MG63 (cell line): ENCODE measurements at regions not wholly inside any gene's neighbourhood (a gene's known extent, or its start where the extent isn't known, plus 50 kb on each side); places are given as distances from the start of the nearest gene placed in this dataset.

Experiments
- DNase-seq: peaks from one replicate; pipeline ENCODE4 v3.0.0-alpha.2; 2020
- H3K27me3 ChIP-seq: fragments of 250-450 bp; sonication (Bioruptor Pico); 2 replicates; pipeline ENCODE4 v1.5.1; 2020; ENCODE audit warnings: mild to moderate bottlenecking, moderate library complexity
- H3K36me3 ChIP-seq: fragments of 250-450 bp; sonication (Bioruptor Pico); 2 replicates; pipeline ENCODE4 v1.5.1; 2020; ENCODE audit warnings: mild to moderate bottlenecking, moderate library complexity
- H3K4me3 ChIP-seq: fragments of 250-450 bp; sonication (Bioruptor Pico); 2 replicates; pipeline ENCODE4 v1.5.1; 2020; ENCODE audit warnings: mild to moderate bottlenecking, moderate library complexity
- H3K9me3 ChIP-seq: fragments of 250-450 bp; sonication (Bioruptor Pico); 2 replicates; pipeline ENCODE4 v1.5.1; 2020; ENCODE audit warnings: mild to moderate bottlenecking, moderate library complexity

DNA sequence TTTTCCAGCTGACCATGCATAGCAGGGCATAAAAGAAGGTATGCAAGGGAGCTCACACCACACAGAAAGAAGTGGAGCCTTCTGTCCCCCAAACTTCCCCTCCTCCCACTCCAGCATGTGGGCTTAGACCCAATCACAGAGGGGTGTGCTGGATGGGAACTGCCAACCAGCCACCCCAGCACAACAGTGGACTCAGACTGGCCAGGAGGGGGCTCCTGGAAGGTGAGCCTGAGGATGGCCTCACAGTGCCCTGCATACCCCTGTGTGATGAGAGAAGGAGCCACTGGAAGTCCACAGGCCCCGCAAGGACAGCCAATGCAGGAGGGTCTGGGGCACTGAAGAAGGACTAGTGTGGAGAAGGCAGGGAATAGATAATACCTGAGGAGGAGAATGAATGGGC lies 106.9 kb upstream of the SERP2 start:
- DNase-seq: no peak
- H3K36me3 ChIP-seq: no peaks in the 10 kb centered on the region
- H3K27me3 ChIP-seq: no peaks in the 10 kb centered on the region
- H3K9me3 ChIP-seq: no peaks in the 10 kb centered on the region; the same call in 1 of the 2 replicates
- no peak overlapping the region for H3K4me3 ChIP-seq

DNA sequence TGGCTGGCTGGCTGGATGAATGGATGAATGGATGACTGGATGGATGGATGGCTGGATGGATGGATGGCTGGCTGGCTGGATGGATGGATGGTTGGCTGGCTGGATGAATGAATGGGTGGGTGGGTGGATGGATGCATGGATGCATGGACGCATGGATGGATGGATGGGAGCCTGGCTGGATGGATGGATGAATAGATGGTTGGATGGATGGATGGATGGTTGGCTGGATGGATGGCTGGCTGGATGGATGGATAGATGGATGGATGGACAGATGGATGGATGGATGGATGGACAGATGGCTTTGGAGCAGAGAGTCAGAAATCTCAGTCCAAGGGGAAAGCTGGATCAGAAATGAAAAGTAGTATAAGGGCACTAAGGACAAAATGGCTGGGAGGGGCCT lies 106.4 kb upstream of the SERP2 start:
- Histone ChIP-seq H3K4me3 (no peak overlapping the region), H3K9me3 (no peaks in the 10 kb centered on the region; the same call in 1 of the 2 replicates), H3K27me3 (no peaks in the 10 kb centered on the region), H3K36me3 (no peaks in the 10 kb centered on the region)
- no peak for DNase-seq

DNA sequence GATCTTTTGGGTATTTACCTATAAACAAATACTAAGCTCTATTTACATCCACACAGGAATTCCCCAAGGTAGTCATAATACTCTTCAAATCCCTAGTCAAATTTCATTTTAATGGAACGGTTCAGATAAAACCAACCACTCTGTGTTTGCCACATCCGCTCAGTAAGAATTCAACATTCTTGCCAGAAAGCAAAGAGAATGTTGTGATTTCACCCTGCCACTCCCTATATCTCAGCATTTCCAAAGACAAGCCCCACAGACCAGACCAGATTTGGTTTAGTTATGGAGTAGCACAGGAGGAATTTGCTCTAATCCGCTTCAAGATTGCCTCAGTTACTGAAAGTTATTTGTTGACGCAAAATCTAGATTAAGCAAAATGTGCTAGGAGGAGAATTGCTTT lies 105.6 kb upstream of the SERP2 start:
- H3K4me3 ChIP-seq: no peak overlapping the region
- no peaks in the 10 kb centered on the region for H3K27me3 ChIP-seq
- H3K36me3 ChIP-seq: no peaks in the 10 kb centered on the region
- DNase-seq: peak; percentile 62
- no peaks in the 10 kb centered on the region; the same call in 1 of the 2 replicates for H3K9me3 ChIP-seq

DNA sequence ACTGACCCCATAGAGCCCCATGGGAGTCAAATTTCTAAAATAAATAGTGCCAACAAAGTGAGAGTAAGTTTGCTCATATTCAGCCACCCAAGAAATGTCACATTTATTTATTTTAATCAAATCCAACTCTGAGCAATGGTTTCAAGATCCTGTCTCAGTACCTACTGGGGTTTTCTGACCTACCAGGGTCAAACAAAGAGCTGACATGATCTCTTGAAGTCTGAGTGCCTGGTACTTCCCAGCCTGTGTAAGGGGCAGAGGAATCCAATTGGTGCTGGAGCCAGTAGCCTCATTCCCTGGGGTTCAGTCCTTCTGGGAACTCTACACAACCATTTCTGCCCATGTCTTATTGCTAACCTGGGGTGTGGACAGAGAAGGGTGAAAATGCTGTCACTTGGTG lies 104.6 kb upstream of the SERP2 start:
- Histone ChIP-seq H3K27me3 (no peaks in the 10 kb centered on the region), H3K4me3 (no peak overlapping the region), H3K9me3 (no peaks in the 10 kb centered on the region; the same call in 1 of the 2 replicates), H3K36me3 (no peaks in the 10 kb centered on the region)
- no peak for DNase-seq

DNA sequence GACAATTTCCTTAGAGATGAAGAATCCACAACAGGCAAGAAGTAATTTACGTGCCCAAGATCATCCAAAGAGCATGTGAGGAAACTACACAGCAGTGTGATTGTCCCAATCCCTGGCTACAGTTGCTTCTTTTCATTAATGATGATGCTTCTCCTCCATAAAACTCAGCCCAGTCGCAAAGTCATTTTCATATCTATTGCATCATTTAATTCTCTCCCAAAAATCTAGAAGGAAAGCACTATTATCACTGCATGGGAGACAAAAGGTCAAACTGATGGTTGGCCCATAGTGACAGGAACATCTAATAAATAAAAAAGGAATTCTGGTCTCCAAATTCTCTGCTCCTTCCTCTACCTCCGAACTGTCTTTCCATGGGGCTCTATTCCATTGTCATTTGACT lies 103.5 kb upstream of the SERP2 start:
- Histone ChIP-seq H3K4me3 (no peak overlapping the region), H3K27me3 (no peaks in the 10 kb centered on the region), H3K36me3 (no peaks in the 10 kb centered on the region), H3K9me3 (no peaks in the 10 kb centered on the region)
- no peak for DNase-seq

DNA sequence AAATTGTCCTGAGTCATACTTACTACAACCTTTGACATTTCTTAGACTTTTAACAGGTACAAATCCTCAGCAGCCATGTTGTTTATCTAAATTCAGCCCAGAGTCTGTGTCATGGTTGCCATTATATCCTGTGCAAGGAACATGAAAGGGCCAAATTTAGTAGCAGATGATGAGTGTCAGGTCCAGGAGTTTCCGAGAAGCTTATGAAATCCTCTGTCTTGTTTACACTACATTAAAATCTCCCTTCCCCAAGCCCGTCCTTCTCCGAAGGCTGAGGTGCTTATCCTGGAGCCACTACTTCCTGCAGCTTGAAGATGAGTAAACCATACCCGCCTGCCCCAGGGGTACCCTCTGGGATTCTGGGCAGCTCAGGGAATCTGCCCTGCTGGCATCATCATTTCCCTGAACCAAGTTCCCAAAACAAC lies 102.6 kb upstream of the SERP2 start:
- H3K9me3 ChIP-seq: no peaks in the 10 kb centered on the region

DNA sequence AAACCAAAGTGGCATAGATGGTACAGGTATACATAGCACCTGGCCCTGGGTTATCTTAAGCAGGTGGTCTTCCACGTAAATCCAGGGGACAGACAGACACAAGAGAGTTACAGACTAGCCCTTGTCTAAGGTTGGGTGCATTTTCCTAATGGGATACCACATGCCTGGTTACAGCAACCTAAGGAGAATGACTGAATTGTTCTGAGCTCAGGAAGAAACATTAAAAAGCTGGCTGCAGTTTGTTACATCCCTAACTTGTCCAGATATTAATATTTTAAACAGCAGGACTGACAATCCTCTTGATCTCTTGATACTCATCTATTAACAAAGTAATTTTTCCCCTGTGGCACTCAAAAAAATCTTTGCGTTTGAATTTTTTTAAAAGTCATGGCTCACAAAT lies 102.2 kb upstream of the SERP2 start:
- Histone ChIP-seq H3K9me3 (no peaks in the 10 kb centered on the region), H3K36me3 (no peaks in the 10 kb centered on the region), H3K4me3 (no peak overlapping the region), H3K27me3 (no peaks in the 10 kb centered on the region)
- DNase-seq: no peak

More for the DNA sequence above, 102.6 kb upstream of the SERP2 start:
- Histone ChIP-seq H3K4me3 (no peak overlapping the region), H3K27me3 (no peaks in the 10 kb centered on the region), H3K36me3 (no peaks in the 10 kb centered on the region)
- peak; percentile 77 for DNase-seq

DNA sequence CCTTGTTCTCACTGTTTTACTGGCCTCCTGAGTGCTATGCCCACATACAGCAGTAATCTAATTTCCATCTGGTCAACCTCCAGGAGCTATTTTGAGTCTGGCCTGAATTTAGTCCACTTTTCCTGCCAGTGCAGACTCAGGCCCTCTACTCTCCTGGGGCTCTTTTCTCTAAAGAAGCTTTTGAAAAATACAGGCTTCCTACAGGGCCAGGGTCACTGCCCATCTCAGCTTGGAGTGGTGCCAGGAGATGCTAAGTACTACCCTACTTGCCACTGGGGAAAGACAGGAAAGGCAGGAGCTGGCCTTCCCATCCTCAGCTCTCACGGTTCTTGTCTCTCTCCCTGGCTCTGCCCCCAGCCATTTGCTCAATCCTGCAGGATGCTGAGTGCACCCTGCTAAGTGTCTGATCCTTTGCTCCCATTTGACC lies 101.7 kb upstream of the SERP2 start:
- H3K36me3 ChIP-seq: no peaks in the 10 kb centered on the region
- no peak overlapping the region for H3K4me3 ChIP-seq
- H3K27me3 ChIP-seq: no peaks in the 10 kb centered on the region
- no peaks in the 10 kb centered on the region for H3K9me3 ChIP-seq
- DNase-seq: peak; percentile 66

DNA sequence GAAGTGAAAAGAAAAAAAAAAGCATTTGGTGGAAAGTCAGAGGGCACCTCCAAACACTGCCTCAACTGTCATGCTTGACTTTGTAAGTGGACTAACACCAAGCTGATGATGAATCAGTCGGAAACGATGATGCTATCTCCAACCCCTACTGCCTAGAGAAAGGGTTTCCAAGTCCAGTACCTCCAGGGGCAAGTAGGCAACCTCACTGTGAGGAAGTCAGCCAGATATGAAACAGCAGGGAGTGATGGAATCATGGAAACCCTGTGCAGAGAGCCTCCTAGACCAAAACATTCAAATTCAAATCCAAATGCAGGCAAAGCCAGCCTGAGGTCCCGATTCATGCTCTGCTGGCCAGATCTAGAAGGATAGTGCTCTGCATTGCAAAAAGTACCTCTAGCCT lies 100.9 kb upstream of the SERP2 start:
- DNase-seq: peak; percentile 85
- no peaks in the 10 kb centered on the region for H3K9me3 ChIP-seq
- H3K4me3 ChIP-seq: no peak overlapping the region
- no peaks in the 10 kb centered on the region for H3K27me3 ChIP-seq
- no peaks in the 10 kb centered on the region for H3K36me3 ChIP-seq

DNA sequence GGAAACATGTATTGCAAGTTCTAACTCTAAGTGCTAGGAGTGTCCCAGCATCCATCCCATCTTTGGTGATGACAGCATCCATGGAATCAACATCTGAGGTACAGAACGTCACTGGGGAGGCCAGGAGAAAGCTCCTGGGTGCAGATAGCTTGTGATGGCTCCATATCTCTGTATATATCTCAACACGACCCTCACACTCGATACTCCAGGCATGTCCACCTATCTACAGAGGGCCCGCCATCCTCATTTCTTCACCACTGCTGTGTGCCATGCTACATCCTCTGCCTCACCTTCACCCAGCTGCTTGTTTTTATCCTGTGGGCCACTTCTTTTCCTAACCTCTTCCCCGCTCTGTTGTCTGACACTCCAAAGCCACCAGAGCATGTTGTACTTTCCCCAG lies 100.4 kb upstream of the SERP2 start:
- no peak for DNase-seq

DNA sequence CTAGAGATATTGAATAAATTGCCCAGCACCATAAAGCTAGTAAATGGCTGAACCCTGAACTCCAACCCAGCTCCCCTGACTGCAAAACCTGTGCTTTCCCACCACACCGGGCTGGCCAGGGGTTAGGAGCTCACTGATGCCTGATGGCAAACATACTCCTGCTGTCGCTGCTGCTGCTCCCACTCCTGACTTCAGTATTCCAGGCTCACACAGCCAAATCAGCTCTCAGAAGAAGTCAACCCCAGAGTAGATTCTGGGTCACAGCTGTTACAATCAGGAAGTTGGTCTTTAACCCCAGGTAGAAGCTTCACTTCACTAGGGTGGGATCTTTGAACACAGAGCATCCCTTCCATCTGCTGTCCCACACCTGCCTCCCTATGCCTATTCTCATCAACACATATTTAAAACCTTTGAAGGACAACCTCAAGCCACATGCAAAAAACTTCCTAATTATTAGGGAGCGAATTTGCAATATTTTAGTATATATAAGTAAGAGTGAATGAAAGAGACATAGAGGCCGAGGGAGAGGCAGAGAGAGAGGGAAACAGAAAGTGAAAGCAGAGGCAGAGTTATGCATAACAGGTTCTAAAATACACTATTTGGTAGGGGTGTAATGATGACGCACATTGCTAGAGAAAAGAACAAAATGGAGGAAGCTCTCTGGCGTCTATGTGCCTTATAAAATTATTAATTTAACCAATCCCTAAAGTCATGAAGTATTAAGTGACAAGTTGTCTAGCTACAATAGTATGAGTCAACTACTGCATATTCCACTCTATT lies 99.4 kb upstream of the SERP2 start:
- no peak for DNase-seq
- no peaks in the 10 kb centered on the region for H3K27me3 ChIP-seq
- H3K36me3 ChIP-seq: no peaks in the 10 kb centered on the region
- H3K9me3 ChIP-seq: no peaks in the 10 kb centered on the region
- H3K4me3 ChIP-seq: peak overlapping the region; percentile 26

More for the DNA sequence above, 100.4 kb upstream of the SERP2 start:
- Histone ChIP-seq H3K9me3 (no peaks in the 10 kb centered on the region), H3K36me3 (no peaks in the 10 kb centered on the region), H3K4me3 (no peak overlapping the region), H3K27me3 (no peaks in the 10 kb centered on the region)

DNA sequence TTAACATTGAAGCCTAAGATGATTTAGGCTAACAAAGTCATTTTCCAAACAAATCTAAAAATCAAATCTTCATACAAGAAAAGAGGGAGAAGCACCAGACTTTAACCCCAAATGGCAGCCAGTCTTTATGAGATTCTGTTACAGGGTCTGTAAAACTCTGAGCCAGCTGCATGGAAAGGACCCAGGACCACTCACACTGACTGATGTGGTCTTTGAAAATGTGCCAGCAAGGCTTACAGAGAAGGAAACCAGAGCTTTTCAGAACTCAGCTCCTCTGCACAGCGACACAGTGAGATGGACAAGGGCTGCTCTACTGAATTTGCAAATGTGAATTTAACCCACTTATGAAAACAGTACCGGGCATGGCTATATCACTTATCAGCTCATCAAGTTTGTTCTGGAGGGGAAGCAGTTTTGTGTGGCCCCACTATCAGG lies 98.8 kb upstream of the SERP2 start:
- no peaks in the 10 kb centered on the region for H3K9me3 ChIP-seq
- no peaks in the 10 kb centered on the region for H3K36me3 ChIP-seq
- H3K27me3 ChIP-seq: no peaks in the 10 kb centered on the region
- DNase-seq: no peak
- H3K4me3 ChIP-seq: peak overlapping the region; percentile 26

DNA sequence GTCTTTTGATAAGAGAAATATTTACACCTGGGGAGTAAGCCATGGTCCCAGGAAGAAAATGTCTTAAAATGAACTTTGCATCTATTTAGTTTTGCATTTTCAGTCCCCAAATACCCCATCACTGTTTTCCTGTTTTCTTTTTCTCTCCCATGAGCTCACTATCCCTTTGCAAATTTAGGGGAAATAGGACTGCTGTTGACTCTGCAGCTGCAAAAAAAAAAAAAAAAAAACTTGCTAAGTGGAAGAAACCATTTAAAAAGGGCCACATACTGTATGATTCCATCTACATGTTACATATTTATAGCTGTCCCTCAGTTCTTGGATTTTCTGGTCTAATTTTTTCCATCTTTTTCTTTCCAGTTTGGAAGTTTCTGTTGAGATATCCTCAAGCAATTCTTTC lies 98.2 kb upstream of the SERP2 start:
- DNase-seq: no peak

DNA sequence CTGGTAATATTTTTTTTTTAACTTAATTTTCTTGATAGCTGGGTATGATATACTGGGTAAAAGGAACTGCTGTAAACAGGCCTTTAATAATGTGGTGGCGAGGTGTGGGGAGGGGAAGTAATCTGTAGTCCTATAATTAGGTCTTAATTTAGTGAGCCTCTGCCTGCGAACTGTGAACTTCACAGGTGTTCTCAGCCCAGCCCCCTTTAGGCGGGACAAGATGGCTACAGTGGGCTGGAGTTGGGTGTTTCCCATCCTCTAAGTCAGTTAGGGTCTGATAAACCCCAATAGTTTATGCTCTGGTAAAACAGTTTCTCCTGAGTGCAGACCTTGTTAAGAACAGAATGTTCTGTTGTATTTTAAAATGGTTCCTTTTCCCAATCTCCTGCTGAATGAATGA lies 97.6 kb upstream of the SERP2 start:
- H3K9me3 ChIP-seq: no peaks in the 10 kb centered on the region
- no peaks in the 10 kb centered on the region for H3K36me3 ChIP-seq
- no peak overlapping the region for H3K4me3 ChIP-seq
- no peak for DNase-seq
- H3K27me3 ChIP-seq: no peaks in the 10 kb centered on the region

More for the DNA sequence above, 98.2 kb upstream of the SERP2 start:
- Histone ChIP-seq H3K4me3 (no peak overlapping the region), H3K9me3 (no peaks in the 10 kb centered on the region), H3K36me3 (no peaks in the 10 kb centered on the region), H3K27me3 (no peaks in the 10 kb centered on the region)

DNA sequence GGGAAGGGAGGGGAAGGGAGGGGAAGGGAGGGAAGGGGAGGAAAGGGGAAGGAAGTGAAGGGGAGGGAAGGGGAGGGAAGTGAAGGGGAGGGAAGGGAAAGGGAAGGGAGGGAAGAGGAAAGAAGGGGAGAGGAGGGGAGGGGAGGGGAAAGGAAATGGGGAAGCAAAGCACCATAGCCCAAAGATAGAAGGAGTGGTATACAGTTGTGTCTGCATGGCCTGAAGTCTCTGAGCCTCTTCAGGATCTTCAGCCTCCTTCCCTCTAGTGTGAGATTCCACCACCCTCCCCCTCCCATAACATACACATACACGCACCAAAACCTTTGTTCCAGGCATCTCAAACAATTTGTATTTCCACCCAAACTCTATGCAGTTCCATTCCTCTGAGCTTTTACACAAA lies 96.2 kb upstream of the SERP2 start:
- no peaks in the 10 kb centered on the region for H3K36me3 ChIP-seq
- no peak overlapping the region for H3K4me3 ChIP-seq
- no peaks in the 10 kb centered on the region for H3K9me3 ChIP-seq
- no peak for DNase-seq
- H3K27me3 ChIP-seq: no peaks in the 10 kb centered on the region

DNA sequence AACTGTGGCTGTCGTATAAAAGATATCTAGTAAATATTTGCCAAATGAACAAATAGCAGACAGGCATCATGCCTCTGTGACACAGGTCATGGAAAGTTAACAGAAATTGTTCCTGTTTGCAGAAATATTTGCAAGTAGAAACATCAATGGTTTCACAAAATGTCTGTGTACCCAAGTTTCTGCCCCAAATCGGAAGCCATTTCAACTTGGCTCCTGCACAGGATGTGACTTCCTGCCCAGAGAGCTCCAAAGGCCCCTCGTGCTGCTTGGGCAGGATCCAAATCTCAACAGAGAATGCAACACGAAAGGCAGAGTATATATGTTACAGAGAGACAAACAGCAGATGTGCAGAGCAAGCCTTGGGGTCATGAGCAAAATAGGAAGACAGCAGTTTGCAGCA lies 95.5 kb upstream of the SERP2 start:
- Histone ChIP-seq H3K4me3 (no peak overlapping the region), H3K27me3 (no peaks in the 10 kb centered on the region), H3K9me3 (no peaks in the 10 kb centered on the region), H3K36me3 (no peaks in the 10 kb centered on the region)
- DNase-seq: no peak

DNA sequence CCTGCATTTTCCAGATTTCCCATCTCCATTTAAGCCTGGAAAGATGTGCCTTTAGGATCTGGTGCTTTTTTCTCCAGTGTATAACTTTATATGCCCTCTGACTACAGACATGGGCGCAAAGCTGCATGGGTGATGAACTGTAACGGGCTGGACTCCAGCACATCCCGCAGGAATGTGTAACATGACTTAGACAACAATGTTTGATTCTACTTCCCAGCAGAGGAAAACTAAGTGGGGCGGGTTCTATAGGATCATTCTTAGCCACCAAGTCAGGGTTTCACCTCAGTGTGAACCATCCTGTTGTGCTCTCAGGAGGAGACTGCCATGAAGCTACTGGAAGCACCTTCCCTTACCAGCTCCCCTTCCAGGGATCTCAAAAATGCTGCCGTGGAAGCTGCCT lies 93.2 kb upstream of the SERP2 start:
- Histone ChIP-seq H3K4me3 (no peak overlapping the region), H3K27me3 (no peaks in the 10 kb centered on the region), H3K36me3 (no peaks in the 10 kb centered on the region), H3K9me3 (no peaks in the 10 kb centered on the region)
- DNase-seq: peak; percentile 70

DNA sequence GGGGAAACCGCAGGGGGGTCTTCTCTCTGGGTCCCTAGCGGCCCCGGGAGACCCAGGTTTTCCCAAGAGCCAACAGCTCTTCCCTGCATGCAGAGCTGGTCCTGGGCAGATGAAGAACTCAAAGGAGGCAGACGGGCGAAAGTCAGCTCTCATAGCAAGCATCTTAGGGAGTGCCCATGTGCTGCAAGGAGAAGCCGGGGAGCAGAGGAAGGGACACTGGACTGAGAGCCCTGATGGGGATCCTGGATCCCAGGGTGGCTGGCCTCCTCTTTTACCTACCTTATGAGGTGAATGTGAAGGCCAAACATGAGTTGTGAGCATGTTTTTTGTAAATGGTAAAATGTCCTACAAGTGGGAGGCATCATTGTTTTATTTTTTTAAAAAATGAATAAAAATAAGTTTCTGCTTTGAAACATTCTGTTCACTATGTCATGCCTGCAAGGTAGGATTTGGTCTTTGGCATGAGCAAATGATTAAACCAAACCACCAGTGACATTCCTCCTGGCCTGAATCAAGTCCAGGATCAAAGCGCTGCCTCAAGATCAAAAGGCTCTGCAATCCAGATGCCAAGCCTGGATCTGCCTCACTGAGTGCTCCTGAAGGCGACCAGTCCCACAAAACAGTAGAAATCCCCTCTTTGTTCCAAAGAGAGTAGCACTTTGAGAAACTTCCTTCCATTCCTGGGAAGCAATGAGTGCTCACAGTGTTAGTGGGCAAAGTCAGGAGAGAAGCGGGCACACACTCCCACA lies 92.2 kb upstream of the SERP2 start:
- no peaks in the 10 kb centered on the region for H3K9me3 ChIP-seq
- H3K27me3 ChIP-seq: no peaks in the 10 kb centered on the region
- no peak overlapping the region for H3K4me3 ChIP-seq
- no peaks in the 10 kb centered on the region for H3K36me3 ChIP-seq
- DNase-seq: no peak
